Type B pancreatic cell (in vitro differentiated cells): ENCODE measurements at regions not wholly inside any gene's neighbourhood (a gene's known extent, or its start where the extent isn't known, plus 50 kb on each side); places are given as distances from the start of the nearest gene placed in this dataset.

Experiments used
- DNase-seq: peaks from one replicate; pipeline ENCODE4 v3.0.0; 2021; ENCODE audit warnings: mixed read lengths; ENCODE audit not compliant: unreplicated experiment; ENCODE audit errors: extremely low spot score
- H3K27ac Mint-ChIP-seq: 2 replicates; pipeline ENCODE4 v1.8.0; 2021; ENCODE audit warnings: mild to moderate bottlenecking, mixed read lengths
- H3K27me3 Mint-ChIP-seq: 2 replicates; pipeline ENCODE4 v1.8.0; 2021; ENCODE audit warnings: mixed read lengths
- H3K36me3 Mint-ChIP-seq: 2 replicates; pipeline ENCODE4 v1.8.0; 2021; ENCODE audit warnings: mixed read lengths
- H3K4me1 Mint-ChIP-seq: one replicate; pipeline ENCODE4 v1.8.0; 2021; ENCODE audit warnings: mixed read lengths; ENCODE audit not compliant: unreplicated experiment
- H3K4me3 Mint-ChIP-seq: 2 replicates; pipeline ENCODE4 v1.8.0; 2021; ENCODE audit warnings: mild to moderate bottlenecking, mixed read lengths
- H3K9me3 Mint-ChIP-seq: 2 replicates; pipeline ENCODE4 v1.8.0; 2021; ENCODE audit warnings: mixed read lengths
- CTCF ChIP-seq: fragments of 200-600 bp; sonication (generic); conservative IDR thresholded peaks from 2 replicates; pipeline ENCODE4 v1.5.0; 2021; ENCODE audit warnings: antibody characterized with exemption, mild to moderate bottlenecking

DNA sequence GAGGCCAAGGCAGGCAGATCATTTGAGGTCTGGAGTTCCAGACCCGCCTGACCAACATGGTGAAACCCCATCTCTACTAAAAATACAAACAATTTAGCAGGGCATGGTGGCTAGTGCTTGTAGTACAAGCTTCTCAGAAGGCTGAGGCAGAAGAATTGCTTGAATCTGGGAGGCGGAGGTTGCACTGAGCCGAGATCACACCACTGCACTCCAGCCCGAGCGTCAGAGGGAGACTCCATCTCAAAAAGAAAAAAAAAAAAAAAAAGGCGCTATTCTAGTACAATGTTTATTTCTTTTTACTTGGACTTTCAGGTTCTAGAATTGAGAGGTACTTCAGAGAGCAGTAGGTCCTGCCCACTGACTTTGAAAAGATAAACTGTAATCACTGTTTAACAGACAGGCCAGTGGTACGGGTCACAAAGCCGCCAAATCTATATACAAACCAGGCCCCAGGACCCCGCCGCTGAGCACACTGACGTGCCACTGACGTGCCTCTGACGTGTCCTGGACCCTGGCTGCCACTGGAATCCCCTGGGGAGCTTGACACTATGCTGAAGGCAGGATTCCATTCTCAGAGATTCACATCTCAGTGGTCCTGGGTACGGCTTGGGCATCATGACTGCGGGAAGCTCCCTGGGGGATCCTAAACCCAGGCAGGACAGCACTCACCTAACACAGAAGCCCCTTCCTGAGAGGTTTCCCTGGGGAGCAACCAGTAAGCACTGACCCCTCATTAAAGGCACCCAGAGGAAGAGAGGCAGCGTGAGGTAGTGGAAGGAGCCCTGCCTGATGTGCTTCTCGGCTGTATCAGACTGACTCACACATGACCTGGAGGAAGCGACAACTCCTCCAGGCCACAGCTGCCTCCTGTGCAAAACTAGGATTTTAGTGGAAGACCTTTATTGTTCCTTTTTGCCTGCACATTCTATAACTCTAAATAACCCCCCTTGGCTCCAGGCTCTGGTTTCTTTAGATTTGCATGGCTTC lies 197.8 kb upstream of the MEIS1 start:
- peaks cover 28% of the 10 kb centered on the region for H3K4me1 Mint-ChIP-seq
- DNase-seq, result no peak
- H3K27ac Mint-ChIP-seq, result peak overlapping the region; percentile 68
- peaks cover 8% of the 10 kb centered on the region for H3K9me3 Mint-ChIP-seq
- no peak for TF ChIP-seq CTCF
- no peaks in the 10 kb centered on the region for H3K27me3 Mint-ChIP-seq
- H3K4me3 Mint-ChIP-seq, result no peak overlapping the region
- H3K36me3 Mint-ChIP-seq, result peaks cover 8% of the 10 kb centered on the region

- no peak for TF ChIP-seq CTCF
- H3K9me3 Mint-ChIP-seq, result peaks cover 8% of the 10 kb centered on the region
- peaks cover 8% of the 10 kb centered on the region for H3K36me3 Mint-ChIP-seq
- H3K4me3 Mint-ChIP-seq, result no peak overlapping the region
- peaks cover 20% of the 10 kb centered on the region for H3K4me1 Mint-ChIP-seq
- no peak for DNase-seq
- H3K27me3 Mint-ChIP-seq, result no peaks in the 10 kb centered on the region
- H3K27ac Mint-ChIP-seq, result peak overlapping the region; percentile 99
Measured at GRCh38 chr2:66236067-66236685, 198.7 kb upstream of the MEIS1 start.

DNA sequence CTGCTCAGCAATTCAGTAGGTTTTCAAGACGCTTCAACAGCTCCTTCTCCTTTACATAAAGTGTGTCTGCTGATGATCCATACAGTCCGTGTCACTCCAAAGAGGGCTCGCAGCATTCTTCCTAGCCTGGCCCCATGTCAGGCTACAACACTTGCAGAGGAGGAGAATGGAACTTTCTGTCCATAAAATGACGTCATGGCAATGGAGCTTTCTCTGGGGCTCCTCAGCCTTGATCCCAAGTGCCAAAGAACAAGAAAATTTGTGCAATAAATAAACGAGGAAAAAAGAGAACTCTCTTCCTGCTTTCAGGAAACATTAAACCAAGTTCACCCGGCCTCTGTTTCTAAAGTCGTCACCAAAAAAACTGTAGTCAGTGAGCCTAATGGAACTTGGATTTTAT lies 199.5 kb upstream of the MEIS1 start:
- TF ChIP-seq CTCF, result no peak
- H3K27ac Mint-ChIP-seq, result peak overlapping the region; percentile 99
- no peak overlapping the region for H3K4me3 Mint-ChIP-seq
- no peaks in the 10 kb centered on the region for H3K27me3 Mint-ChIP-seq
- H3K36me3 Mint-ChIP-seq, result peaks cover 8% of the 10 kb centered on the region
- H3K9me3 Mint-ChIP-seq, result peaks cover 8% of the 10 kb centered on the region
- DNase-seq, result no peak
- peaks cover 12% of the 10 kb centered on the region for H3K4me1 Mint-ChIP-seq

- DNase-seq, result no peak
- H3K4me3 Mint-ChIP-seq, result peak overlapping the region; percentile 12
- H3K9me3 Mint-ChIP-seq, result peaks cover 8% of the 10 kb centered on the region
- H3K27ac Mint-ChIP-seq, result peak overlapping the region; percentile 99
- TF ChIP-seq CTCF, result no peak
- H3K36me3 Mint-ChIP-seq, result peaks cover 8% of the 10 kb centered on the region
- no peaks in the 10 kb centered on the region for H3K27me3 Mint-ChIP-seq
- peaks cover 9% of the 10 kb centered on the region for H3K4me1 Mint-ChIP-seq
Measured at GRCh38 chr2:66233981-66234380, 200.9 kb upstream of the MEIS1 start.

DNA sequence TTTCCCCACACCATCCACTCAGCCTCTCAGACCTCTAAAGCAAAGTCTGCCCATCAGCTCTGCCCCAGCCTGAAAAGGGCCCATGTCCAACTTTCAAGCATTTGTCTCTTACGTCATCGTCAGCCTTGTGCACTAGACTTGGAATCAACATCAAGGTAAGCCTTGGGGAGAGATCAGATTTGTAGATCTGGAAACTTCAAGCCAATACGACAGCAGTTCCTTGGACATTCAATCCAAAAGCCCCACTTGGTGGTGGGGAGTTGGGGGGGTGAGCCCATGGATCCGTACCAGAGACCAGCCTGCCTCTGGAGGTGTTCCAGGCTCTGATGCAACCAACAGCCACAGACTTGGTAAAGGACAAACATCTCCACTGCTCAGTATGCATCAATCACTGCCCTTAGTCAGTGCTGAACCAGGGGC lies 206.8 kb upstream of the MEIS1 start:
- H3K9me3 Mint-ChIP-seq, result no peaks in the 10 kb centered on the region
- H3K4me3 Mint-ChIP-seq, result no peak overlapping the region
- no peaks in the 10 kb centered on the region for H3K27me3 Mint-ChIP-seq
- no peaks in the 10 kb centered on the region for H3K36me3 Mint-ChIP-seq
- no peak for TF ChIP-seq CTCF
- peaks cover 14% of the 10 kb centered on the region for H3K4me1 Mint-ChIP-seq
- no peak overlapping the region for H3K27ac Mint-ChIP-seq
- DNase-seq, result no peak
